ENCODE measurements at regions not wholly inside any gene's neighbourhood (a gene's known extent, or its start where the extent isn't known, plus 50 kb on each side); places are given as distances from the start of the nearest gene placed in this dataset.
"Not testable (repeated sequence)": the region's sequence is repeated elsewhere in the genome, so short reads cannot be mapped to it uniquely, and the experiment has no call there.

DNA sequence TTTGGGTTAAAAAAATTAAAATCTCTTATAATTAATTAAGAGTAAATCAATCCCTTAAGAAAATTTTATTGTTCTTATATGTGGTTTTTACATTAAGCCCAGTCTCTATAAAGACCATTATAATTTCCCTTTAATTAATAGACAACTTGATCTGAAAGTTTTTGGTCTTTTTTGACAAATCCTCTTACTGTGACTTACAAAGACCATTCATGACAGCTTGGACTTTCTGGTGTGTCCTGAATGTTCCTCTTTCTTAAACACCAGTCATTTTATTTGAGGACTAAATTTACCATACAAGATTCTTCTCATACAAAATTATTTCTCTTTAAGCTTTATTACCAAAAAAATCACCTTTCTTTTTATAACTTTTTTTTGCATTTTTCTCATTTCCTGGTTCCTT is 368.3 kb downstream of the ADGRD1 start:
- Histone ChIP-seq H3K9ac (ENCODE audit: low read depth, low read length) (no peak overlapping the region), H3K4me1 (ENCODE audit: insufficient read depth, low read length) (no peaks in the 10 kb centered on the region), H3K9me3 (ENCODE audit: control insufficient read depth, insufficient read depth, low read length) (peaks cover 17% of the 10 kb centered on the region; the same call in 1 of the 2 replicates), H3K36me3 (ENCODE audit: insufficient read depth, low read length) (no peaks in the 10 kb centered on the region)

DNA sequence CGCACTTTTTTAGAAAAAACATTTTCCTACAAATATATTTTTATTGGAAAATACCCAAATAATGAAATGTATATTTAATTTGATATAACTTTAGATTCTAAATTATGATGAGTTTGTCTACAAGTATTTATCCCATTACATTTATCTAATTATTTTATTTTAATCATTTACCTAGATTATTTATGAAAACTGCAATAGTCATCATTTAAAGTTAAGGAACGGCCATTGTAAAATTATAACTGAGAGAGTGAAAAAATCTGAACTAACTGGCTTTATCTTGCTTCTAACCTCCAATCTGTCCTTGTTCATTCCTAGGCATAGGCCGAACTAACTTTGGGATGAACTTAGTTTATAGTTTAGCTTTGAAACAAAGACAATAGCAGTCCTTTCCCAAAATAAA is 368.8 kb downstream of the ADGRD1 start:
- not testable (repeated sequence) for H3K4me1 ChIP-seq (ENCODE audit: insufficient read depth, low read length); H3K36me3 ChIP-seq (ENCODE audit: insufficient read depth, low read length); H3K9ac ChIP-seq (ENCODE audit: low read depth, low read length)
- H3K9me3 ChIP-seq (ENCODE audit: control insufficient read depth, insufficient read depth, low read length), result peaks cover 16% of the 10 kb centered on the region; the same call in 1 of the 2 replicates

DNA sequence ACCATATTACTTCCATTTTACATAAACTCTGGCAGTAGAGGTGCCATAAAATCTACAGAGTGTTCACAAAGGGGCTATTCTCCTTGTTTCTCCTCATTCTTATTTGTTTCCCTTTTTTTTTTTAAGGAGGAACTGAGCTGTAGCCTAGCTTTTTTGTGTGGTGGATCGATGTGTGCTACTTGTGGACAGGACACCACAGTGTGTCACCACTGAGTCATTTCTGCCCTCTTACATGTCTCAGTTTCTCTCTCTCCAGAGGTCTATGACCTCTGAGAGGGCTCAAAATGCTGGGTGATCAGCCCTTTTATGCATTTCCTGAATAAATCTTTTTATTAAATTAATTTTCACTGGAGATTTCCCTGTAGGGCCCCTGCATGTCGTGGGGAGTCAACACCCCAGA is 370.2 kb downstream of the ADGRD1 start:
- H3K36me3 ChIP-seq (ENCODE audit: insufficient read depth, low read length), result no peaks in the 10 kb centered on the region
- no peaks in the 10 kb centered on the region for H3K4me1 ChIP-seq (ENCODE audit: insufficient read depth, low read length)
- peaks cover 16% of the 10 kb centered on the region; the same call in 1 of the 2 replicates for H3K9me3 ChIP-seq (ENCODE audit: control insufficient read depth, insufficient read depth, low read length)
- no peak overlapping the region for H3K9ac ChIP-seq (ENCODE audit: low read depth, low read length)

DNA sequence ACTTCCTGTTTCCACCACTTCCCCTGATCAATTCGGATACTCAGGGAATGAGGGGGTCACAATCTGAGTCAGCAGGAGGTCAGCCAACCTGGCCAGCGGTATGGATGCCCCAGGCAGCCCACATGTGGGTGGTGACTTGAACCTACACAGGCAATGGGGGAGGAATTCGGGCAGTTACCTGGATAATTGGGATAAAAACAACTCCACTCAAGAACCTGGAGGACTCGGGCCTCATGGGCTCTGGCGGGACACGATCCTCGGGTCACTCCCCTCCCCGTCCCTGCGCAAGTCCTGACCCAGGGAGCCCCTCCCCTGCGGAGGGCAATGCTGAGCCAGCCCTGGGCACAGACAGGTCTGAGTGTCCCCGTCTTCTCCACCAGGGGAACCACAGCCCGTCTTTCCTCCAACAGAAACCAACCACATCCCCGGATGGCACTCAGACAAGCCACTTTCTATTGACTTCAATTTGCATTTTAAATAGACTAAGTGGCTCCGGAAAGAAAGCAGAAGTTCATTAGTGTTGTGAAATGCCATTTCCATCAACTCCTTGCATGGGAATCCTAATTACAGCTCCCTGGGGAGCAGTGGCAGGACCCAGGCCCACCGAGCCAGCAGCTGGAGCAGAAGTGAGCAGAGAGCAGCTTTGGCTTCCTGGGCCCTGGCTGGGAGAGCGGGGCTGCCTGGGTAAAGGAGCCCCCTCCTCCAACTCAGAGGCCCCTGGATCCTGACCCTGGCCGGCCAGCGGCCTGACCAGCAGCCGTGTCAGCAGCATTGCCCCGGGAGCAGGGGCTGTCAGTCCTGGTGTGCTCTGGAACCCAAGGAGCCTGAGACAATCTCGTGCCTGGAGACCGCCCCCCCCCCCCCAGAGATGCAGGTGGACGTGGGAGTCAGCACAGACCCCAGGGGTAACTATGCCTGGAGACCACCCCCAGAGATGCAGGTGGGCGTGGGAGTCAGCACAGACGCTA is 374.1 kb downstream of the ADGRD1 start:
- H3K4me1 ChIP-seq (ENCODE audit: insufficient read depth, low read length), result no peaks in the 10 kb centered on the region
- H3K36me3 ChIP-seq (ENCODE audit: insufficient read depth, low read length), result no peaks in the 10 kb centered on the region
- H3K9me3 ChIP-seq (ENCODE audit: control insufficient read depth, insufficient read depth, low read length), result no peaks in the 10 kb centered on the region; the same call in 1 of the 2 replicates
- no peak overlapping the region for H3K9ac ChIP-seq (ENCODE audit: low read depth, low read length)

DNA sequence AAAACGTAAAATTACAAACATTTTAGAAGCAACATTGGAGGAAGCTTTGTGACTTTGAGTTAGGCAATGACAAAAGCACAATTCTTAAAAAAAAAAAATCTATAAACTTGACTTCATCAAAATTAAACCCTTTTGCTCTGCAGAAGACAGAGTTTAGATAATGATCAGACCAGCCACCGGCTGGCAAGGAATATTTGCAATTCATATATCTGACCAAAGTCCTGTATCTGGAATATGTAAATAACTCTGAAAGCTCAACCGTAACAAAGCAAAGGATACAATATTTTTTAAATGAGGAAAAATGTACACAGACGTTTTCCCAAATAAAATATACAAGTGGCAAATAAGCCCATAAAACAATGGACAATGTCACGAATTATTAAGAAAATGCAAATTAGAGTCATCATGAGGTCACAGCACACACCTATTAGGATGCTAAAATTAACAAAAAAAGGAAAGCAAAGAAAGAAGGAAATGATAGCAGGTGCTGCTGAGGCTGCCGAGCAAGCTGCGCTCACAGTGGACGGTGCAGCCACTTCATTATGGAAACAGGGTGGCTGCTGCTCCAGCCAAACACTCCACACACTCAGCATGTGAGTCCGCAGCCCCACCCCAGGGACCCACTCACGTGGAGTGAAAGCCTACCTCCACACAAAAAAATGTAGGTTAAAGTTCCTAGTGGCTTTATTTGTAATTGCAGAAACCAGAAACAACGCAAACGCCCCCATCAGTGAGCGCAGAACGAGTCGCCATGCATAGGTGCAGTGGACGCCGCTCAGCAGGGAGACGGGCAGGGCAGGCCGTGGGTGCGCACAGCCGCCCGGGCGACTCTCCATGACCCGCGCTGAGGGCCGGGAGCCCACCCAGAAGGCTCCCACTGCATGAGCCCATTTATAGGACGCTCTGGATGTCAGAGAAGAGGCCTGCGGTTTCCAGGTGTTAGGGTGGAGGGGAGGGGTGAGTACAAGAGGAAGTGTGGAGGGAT is 375.4 kb downstream of the ADGRD1 start:
- not testable (repeated sequence) for H3K36me3 ChIP-seq (ENCODE audit: insufficient read depth, low read length); H3K4me1 ChIP-seq (ENCODE audit: insufficient read depth, low read length); H3K9ac ChIP-seq (ENCODE audit: low read depth, low read length); H3K9me3 ChIP-seq (ENCODE audit: control insufficient read depth, insufficient read depth, low read length)

DNA sequence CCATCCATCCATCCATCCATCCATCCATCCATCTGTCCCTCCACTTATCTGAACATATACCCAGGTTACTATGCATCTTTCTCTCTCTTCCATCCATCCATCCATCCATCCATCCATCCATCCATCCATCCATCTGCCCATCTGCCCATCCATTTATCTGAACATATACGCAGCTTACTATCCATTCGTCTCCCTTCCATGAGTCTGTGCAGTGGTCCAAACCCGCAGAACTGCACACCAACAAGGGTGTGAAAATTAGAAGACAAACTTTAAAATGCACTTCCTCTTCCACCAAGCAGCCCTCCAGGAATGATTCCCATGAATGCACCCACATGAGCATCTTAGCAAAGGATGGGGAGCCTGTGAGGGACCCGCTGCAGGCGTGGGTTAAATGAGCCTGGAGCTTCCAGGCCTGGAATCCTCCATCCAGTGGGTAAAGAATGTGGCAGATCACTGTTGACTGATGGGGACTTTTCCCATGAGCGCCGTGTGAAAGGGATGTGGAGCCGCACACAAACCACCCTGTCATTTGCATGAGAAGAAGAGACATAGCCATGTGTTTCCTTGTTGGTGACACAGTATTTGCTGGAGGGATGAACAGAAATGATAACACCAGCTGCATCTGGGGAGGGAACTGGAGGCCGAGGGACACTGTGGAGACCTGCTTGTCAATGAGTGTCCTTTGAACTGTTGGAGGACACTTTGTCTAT is 376.6 kb downstream of the ADGRD1 start:
- no peak overlapping the region for H3K9ac ChIP-seq (ENCODE audit: low read depth, low read length)
- no peaks in the 10 kb centered on the region for H3K9me3 ChIP-seq (ENCODE audit: control insufficient read depth, insufficient read depth, low read length)
- no peaks in the 10 kb centered on the region for H3K36me3 ChIP-seq (ENCODE audit: insufficient read depth, low read length)
- H3K4me1 ChIP-seq (ENCODE audit: insufficient read depth, low read length), result no peaks in the 10 kb centered on the region

DNA sequence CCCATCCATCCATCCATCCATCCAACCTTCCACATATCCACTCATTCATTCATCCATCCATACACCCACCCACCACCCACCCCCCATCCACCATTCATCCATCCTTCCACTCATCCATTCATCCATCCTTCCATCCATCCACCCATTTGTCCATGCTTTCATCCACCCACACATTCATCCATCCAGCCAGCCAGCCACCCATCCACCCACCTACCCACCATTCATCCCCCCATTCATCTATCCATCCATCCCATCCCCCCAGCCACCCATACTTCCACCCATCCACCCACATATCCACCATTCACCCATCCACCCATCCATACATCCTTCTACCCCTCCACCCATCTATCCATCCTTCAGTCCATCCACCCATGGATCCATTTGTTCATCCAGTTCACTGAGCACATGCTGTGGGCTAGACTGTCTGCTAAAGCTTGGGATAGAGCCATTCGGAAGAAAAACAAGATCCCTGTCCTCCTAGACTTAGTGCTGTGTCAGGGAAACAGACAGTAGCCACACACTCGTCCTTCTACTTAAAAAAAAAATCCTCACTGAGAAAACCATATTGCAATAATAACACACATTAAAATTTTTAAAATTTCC is 377.5 kb downstream of the ADGRD1 start:
- Histone ChIP-seq H3K36me3 (ENCODE audit: insufficient read depth, low read length) (no peaks in the 10 kb centered on the region), H3K9me3 (ENCODE audit: control insufficient read depth, insufficient read depth, low read length) (no peaks in the 10 kb centered on the region), H3K4me1 (ENCODE audit: insufficient read depth, low read length) (no peaks in the 10 kb centered on the region), H3K9ac (ENCODE audit: low read depth, low read length) (no peak overlapping the region)

DNA sequence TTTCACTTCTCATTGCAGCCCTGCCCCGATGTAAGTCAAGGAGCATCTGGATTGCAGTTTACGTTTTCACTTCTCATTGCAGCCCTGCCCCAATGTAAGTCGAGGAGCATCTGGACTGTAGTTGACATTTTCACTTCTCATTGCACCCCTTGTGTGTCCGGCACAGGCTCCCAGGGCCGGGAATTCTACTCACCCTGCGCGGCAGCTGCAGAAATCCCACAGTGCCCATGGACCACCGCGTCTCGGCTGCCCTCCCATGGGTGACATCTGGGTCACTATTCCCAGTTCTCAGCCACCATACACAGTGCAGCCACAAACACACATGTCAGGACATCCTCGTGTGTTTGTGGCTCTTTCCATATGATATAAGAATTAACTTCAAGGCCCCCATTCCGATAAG is 378.5 kb downstream of the ADGRD1 start:
- Histone ChIP-seq H3K9ac (ENCODE audit: low read depth, low read length) (no peak overlapping the region), H3K36me3 (ENCODE audit: insufficient read depth, low read length) (no peaks in the 10 kb centered on the region), H3K4me1 (ENCODE audit: insufficient read depth, low read length) (no peaks in the 10 kb centered on the region), H3K9me3 (ENCODE audit: control insufficient read depth, insufficient read depth, low read length) (no peaks in the 10 kb centered on the region)

DNA sequence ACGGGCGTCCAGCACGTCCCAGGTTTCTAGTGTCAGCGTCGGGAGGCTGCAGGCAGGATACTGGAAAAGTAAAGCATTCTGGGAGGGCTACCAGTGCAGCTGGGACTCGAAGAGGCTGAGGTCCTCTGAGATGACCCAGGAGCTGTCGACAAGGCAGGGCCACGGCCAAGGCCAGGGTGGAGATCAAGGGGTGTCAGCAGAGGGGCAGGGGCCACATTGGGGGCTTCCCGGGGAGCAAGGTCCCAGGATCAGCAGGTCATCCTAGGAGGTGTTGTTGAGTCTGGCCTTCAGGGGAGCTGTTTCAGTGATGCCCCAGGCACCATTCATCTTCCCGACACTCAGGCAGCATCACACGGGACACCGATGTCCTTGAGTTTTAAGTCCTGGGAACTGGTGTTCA is 377.8 kb upstream of the SFSWAP start:
- H3K4me1 ChIP-seq (ENCODE audit: insufficient read depth, low read length), result no peaks in the 10 kb centered on the region
- H3K9ac ChIP-seq (ENCODE audit: low read depth, low read length), result no peak overlapping the region
- no peaks in the 10 kb centered on the region for H3K9me3 ChIP-seq (ENCODE audit: control insufficient read depth, insufficient read depth, low read length)
- H3K36me3 ChIP-seq (ENCODE audit: insufficient read depth, low read length), result no peaks in the 10 kb centered on the region

DNA sequence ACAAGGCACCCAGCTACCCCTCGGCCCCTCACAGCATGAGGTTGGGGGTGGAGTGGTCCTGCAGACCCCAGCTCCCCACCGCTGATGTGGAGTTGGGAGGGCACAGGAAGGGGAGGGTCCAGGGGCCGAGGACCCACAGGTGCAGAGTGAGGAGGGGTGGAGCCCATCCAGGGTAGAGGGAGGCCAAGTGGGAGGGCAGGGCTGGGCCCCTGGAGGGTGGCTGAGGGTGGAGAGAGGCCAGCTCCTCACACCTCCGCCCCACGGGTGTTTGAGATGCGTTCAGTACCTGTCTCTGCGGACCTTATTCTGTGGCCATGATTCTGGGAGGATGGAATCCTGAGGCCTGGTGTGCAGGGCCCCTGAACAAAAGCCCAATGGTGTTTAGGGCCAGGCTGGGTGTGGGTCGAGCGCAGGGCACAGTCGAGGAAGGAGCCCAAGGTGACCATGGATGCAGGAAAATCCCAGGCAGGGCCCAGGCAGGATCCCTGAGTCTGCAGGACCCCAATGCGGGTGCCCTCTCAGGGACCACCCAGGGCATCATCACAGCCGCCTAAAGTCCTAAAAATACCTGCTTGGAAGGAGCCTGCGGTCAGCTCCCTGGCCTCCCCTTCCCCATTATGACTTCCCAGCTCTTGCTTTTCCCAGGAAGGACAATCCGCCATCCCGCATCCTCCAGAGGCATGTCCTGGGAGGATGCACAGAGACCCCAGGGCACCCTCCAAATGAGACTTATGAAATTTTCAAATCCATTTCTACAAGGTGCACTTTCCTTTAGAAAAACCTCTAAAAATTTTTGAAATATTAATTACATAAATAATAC is 377.1 kb upstream of the SFSWAP start:
- H3K9me3 ChIP-seq (ENCODE audit: control insufficient read depth, insufficient read depth, low read length), result no peaks in the 10 kb centered on the region
- no peaks in the 10 kb centered on the region for H3K4me1 ChIP-seq (ENCODE audit: insufficient read depth, low read length)
- H3K36me3 ChIP-seq (ENCODE audit: insufficient read depth, low read length), result no peaks in the 10 kb centered on the region
- no peak overlapping the region for H3K9ac ChIP-seq (ENCODE audit: low read depth, low read length)

DNA sequence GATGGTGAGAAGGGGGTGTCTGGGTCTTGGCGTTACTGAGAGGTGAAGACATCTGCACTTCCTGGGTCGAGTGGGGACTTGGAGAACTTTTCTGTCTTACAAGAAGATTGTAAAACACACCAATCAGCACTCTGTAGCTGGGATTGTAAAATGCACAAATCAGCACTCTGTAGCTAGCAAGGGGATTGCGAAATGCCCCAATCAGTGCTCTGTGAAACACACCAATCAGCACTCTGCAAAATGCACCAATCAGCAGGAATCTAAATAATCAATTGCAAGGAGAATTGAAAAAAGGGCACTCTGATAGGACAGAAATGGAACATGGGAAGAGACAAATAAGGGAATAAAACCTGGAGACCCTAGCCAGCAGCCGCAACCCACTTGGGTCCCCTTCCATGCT is 376.1 kb upstream of the SFSWAP start:
- no peak overlapping the region for H3K9ac ChIP-seq (ENCODE audit: low read depth, low read length)
- H3K9me3 ChIP-seq (ENCODE audit: control insufficient read depth, insufficient read depth, low read length), result no peaks in the 10 kb centered on the region
- H3K4me1 ChIP-seq (ENCODE audit: insufficient read depth, low read length), result no peaks in the 10 kb centered on the region
- H3K36me3 ChIP-seq (ENCODE audit: insufficient read depth, low read length), result no peaks in the 10 kb centered on the region

DNA sequence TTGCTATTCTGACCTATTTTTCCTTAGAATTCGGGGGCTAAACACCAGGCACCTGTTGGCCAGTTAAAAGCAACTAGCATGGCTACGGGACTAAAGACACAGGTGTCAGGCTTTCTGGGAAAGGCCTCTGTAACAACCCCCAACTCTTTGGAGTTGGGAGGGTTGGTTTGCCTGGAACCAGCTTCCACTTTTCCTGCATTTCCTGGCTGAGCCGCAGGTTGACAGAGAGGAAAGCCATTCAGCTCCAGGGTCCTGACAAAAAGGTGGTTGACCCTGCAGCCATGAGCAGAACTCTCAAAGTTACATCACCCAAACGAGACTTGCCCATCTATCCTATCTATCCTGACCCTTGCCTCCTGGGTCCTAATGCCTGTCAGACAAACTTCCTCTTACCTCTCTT is 375.4 kb upstream of the SFSWAP start:
- Histone ChIP-seq H3K36me3 (ENCODE audit: insufficient read depth, low read length) (no peaks in the 10 kb centered on the region), H3K4me1 (ENCODE audit: insufficient read depth, low read length) (0 out of 2 replicates have a peak, but pooled peaks cover under 1% of the 10 kb centered on the region), H3K9me3 (ENCODE audit: control insufficient read depth, insufficient read depth, low read length) (no peaks in the 10 kb centered on the region), H3K9ac (ENCODE audit: low read depth, low read length) (no peak overlapping the region)

DNA sequence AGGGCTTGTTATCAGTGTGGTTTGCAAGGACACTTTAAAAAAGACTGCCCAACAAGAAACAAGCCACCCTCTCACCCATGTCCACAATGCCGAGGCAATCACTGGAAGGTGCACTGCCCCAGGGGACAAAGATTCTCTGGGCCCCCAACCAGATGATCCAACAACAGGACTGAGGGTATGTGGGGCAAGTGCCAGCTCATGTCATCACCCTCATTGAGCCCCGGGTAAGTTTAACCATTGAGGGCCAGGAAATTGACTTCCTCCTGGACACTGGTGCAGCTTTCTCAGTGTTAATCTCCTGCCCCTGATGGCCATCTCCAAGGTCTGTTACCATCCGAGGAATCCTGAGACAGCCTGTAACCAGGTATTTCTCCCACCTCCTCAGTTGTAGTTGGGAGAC is 373.0 kb upstream of the SFSWAP start:
- not testable (repeated sequence) for H3K4me1 ChIP-seq (ENCODE audit: insufficient read depth, low read length); H3K36me3 ChIP-seq (ENCODE audit: insufficient read depth, low read length); H3K9ac ChIP-seq (ENCODE audit: low read depth, low read length); H3K9me3 ChIP-seq (ENCODE audit: control insufficient read depth, insufficient read depth, low read length)

All from ES-I3 (cell line).